HUDEP-2 (cell line): ENCODE measurements at regions not wholly inside any gene's neighbourhood (a gene's known extent, or its start where the extent isn't known, plus 50 kb on each side); places are given as distances from the start of the nearest gene placed in this dataset.

ENCODE experiments used
- DNase-seq, 76 experiments: peaks; one replicate each; lab custom pipeline; 2025; ENCODE audit not compliant: unreplicated experiment in 76 of 76; lab: John Stamatoyannopoulos, UW

GRCh38 chr3:140809316-140809715, 131.5 kb downstream of the TRIM42 start:
- no peak for DNase-seq

- no peak for DNase-seq
These were observed 125.1 kb upstream of the SLC25A36 start for GRCh38 chr3:140816372-140817195.

GRCh38 chr3:140821493-140821892, 120.1 kb upstream of the SLC25A36 start:
- no peak for DNase-seq

- DNase-seq, result no peak
These were observed 119.1 kb upstream of the SLC25A36 start for GRCh38 chr3:140822401-140823047.

- DNase-seq, result no peak
These were observed 118.5 kb upstream of the SLC25A36 start for GRCh38 chr3:140823106-140823505.

GRCh38 chr3:140827894-140828293, 113.7 kb upstream of the SLC25A36 start:
- DNase-seq, result no peak

GRCh38 chr3:140828585-140828984, 113.1 kb upstream of the SLC25A36 start:
- no peak for DNase-seq

GRCh38 chr3:140829796-140830195, 111.8 kb upstream of the SLC25A36 start:
- no peak for DNase-seq

GRCh38 chr3:140830391-140830790, 111.2 kb upstream of the SLC25A36 start:
- DNase-seq, result no peak

GRCh38 chr3:140832883-140833282, 108.8 kb upstream of the SLC25A36 start:
- DNase-seq, result no peak

GRCh38 chr3:140834266-140835037, 107.2 kb upstream of the SLC25A36 start:
- no peak for DNase-seq

- no peak for DNase-seq
These were observed 98.5 kb upstream of the SLC25A36 start for GRCh38 chr3:140842984-140843649.

- no peak for DNase-seq
These were observed 98.0 kb upstream of the SLC25A36 start for GRCh38 chr3:140843656-140844055.

GRCh38 chr3:140844072-140844471, 97.6 kb upstream of the SLC25A36 start:
- no peak for DNase-seq

- DNase-seq, result no peak
These were observed 95.8 kb upstream of the SLC25A36 start for GRCh38 chr3:140845882-140846281.

GRCh38 chr3:140848666-140849065, 93.0 kb upstream of the SLC25A36 start:
- DNase-seq, result no peak

- DNase-seq, result no peak
These were observed 91.3 kb upstream of the SLC25A36 start for GRCh38 chr3:140850210-140850955.

GRCh38 chr3:140854961-140855360, 86.7 kb upstream of the SLC25A36 start:
- DNase-seq, result no peak

- DNase-seq, result no peak
These were observed 84.7 kb upstream of the SLC25A36 start for GRCh38 chr3:140856905-140857304.

GRCh38 chr3:140857993-140858392, 83.6 kb upstream of the SLC25A36 start:
- no peak for DNase-seq
